Activated CD8-positive, alpha-beta memory T cell treated with anti-CD3 and anti-CD28 coated beads, Interleukin-2, amount 50 U/mL, for 24 hours (primary cell): ENCODE measurements at regions not wholly inside any gene's neighbourhood (a gene's known extent, or its start where the extent isn't known, plus 50 kb on each side); places are given as distances from the start of the nearest gene placed in this dataset.
"Not testable (repeated sequence)": the region's sequence is repeated elsewhere in the genome, so short reads cannot be mapped to it uniquely, and the experiment has no call there.

Experiments used
- DNase-seq: peaks from one replicate; pipeline ENCODE4 v3.0.0-alpha.2; 2020; ENCODE audit errors: extremely low read depth

- DNase-seq, result no peak
Measured at GRCh38 chr1:219352961-219353651, 179.4 kb downstream of the LYPLAL1 start.

GRCh38 chr1:219350172-219350931, 176.7 kb downstream of the LYPLAL1 start:
- DNase-seq, result no peak

- DNase-seq, result no peak
Measured at GRCh38 chr1:219347921-219348391, 174.3 kb downstream of the LYPLAL1 start.

- DNase-seq, result no peak
Measured at GRCh38 chr1:219347376-219347775, 173.7 kb downstream of the LYPLAL1 start.

GRCh38 chr1:219345953-219346352, 172.3 kb downstream of the LYPLAL1 start:
- no peak for DNase-seq

GRCh38 chr1:219342836-219343235, 169.2 kb downstream of the LYPLAL1 start:
- no peak for DNase-seq

GRCh38 chr1:219340796-219341195, 167.1 kb downstream of the LYPLAL1 start:
- DNase-seq, result no peak

- no peak for DNase-seq
Measured at GRCh38 chr1:219339466-219339865, 165.8 kb downstream of the LYPLAL1 start.

- DNase-seq, result no peak
Measured at GRCh38 chr1:219337588-219337987, 163.9 kb downstream of the LYPLAL1 start.

- no peak for DNase-seq
Measured at GRCh38 chr1:219333626-219334025, 159.9 kb downstream of the LYPLAL1 start.

GRCh38 chr1:219331424-219331823, 157.7 kb downstream of the LYPLAL1 start:
- no peak for DNase-seq

- no peak for DNase-seq
Measured at GRCh38 chr1:219330669-219331068, 157.0 kb downstream of the LYPLAL1 start.

- DNase-seq, result no peak
Measured at GRCh38 chr1:219330001-219330400, 156.3 kb downstream of the LYPLAL1 start.

GRCh38 chr1:219329578-219329977, 155.9 kb downstream of the LYPLAL1 start:
- no peak for DNase-seq

- DNase-seq, result no peak
Measured at GRCh38 chr1:219326843-219327242, 153.2 kb downstream of the LYPLAL1 start.

GRCh38 chr1:219325368-219325742, 151.7 kb downstream of the LYPLAL1 start:
- no peak for DNase-seq

GRCh38 chr1:219324629-219325367, 151.1 kb downstream of the LYPLAL1 start:
- no peak for DNase-seq

- DNase-seq, result no peak
Measured at GRCh38 chr1:219324171-219324570, 150.5 kb downstream of the LYPLAL1 start.

GRCh38 chr1:219323426-219323825, 149.7 kb downstream of the LYPLAL1 start:
- no peak for DNase-seq

GRCh38 chr1:219322766-219323165, 149.1 kb downstream of the LYPLAL1 start:
- no peak for DNase-seq

GRCh38 chr1:219320563-219320962, 146.9 kb downstream of the LYPLAL1 start:
- DNase-seq, result not testable (repeated sequence)

GRCh38 chr1:219318826-219319225, 145.1 kb downstream of the LYPLAL1 start:
- no peak for DNase-seq
